Testis (tissue), 2 donors: ENCODE measurements at regions not wholly inside any gene's neighbourhood (a gene's known extent, or its start where the extent isn't known, plus 50 kb on each side); places are given as distances from the start of the nearest gene placed in this dataset.

Source experiments
- DNase-seq: peaks from one replicate; pipeline ENCODE4 v3.0.0-alpha.2; 2019
- H3K27ac ChIP-seq, 2 donors: fragments of 200-600 bp; sonication (generic); one replicate each; pipeline ENCODE4 v1.5.1; 2019
- H3K27me3 ChIP-seq: fragments of 200-600 bp; sonication (generic); one replicate; pipeline ENCODE4 v1.5.1; 2019
- H3K36me3 ChIP-seq: fragments of 200-600 bp; sonication (generic); one replicate; pipeline ENCODE4 v1.5.1; 2017; ENCODE audit warnings: low read depth; ENCODE audit errors: missing control alignments
- H3K4me1 ChIP-seq: fragments of 200-600 bp; sonication (generic); one replicate; pipeline ENCODE4 v1.5.1; 2019
- H3K4me3 ChIP-seq, 2 donors: fragments of 200-600 bp; sonication (generic); one replicate each; pipeline ENCODE4 v1.5.1; 2017 to 2019
- H3K9me3 ChIP-seq: fragments of 200-600 bp; sonication (generic); one replicate; pipeline ENCODE4 v1.5.1; 2017
- CTCF ChIP-seq, 3 experiments: fragments of 450-650 bp in 2 of 3; fragments of 200-600 bp in 1 of 3; sonication (generic) in 1 of 3; IDR thresholded peaks; one replicate each; pipeline ENCODE4 v1.5.1; 2016 to 2019; ENCODE audit warnings: antibody characterized with exemption in 3 of 3, mild to moderate bottlenecking in 2 of 3, moderate library complexity in 1 of 3
- POLR2A ChIP-seq: fragments of 450-650 bp; IDR thresholded peaks from one replicate; pipeline ENCODE4 v1.6.1; 2017; ENCODE audit warnings: antibody characterized with exemption, mild to moderate bottlenecking, moderate library complexity
- WGBS, 2 donors: methylation state at CpG; one replicate each; pipeline ENCODE4 v1.1.5; 2018; 5-methylcytosine and 5-hydroxymethylcytosine counted together
- intact Hi-C: fragments of 100-400 bp; cut with DNase I; formaldehyde crosslinking; loops from one replicate; pipeline ENCODE4 v1.15.1; 2023; ENCODE audit warnings: low total_unique reads

DNA sequence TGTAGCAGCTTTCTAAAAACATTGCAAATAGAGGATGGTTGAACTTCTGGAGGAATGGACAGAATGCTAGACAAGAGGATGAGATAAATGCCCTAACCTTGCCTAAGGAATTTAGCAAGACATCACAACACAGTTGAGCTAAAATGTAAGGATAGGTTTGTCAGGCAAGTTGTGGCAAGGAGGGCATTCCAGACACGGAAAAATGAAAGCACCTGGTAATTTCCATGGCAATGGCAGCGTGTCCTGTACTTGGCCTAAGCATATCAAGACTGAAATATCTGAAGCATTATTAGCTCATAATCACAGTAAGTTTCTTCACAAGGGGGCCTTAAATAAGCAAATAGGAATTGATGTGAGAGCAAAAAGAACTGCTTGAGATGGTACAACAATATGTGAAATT lies 105.1 kb upstream of the USP25 start:
- WGBS, 2 donors = 87 to 95% methylated on average over 2 of the region's 2 CpGs

GRCh38 chr21:15625363-15625762 lies 104.4 kb upstream of the USP25 start:
- 56 to 66% methylated on average over 2 to 3 of the region's 3 CpGs for WGBS, 2 donors
- intact Hi-C loops = no loop called here
- Histone ChIP-seq H3K4me3 (no peak overlapping the region), H3K27ac (no peak overlapping the region), H3K9me3 (no peaks in the 10 kb centered on the region), H3K4me1 (no peaks in the 10 kb centered on the region), H3K27me3 (no peaks in the 10 kb centered on the region), H3K36me3 (no peaks in the 10 kb centered on the region)
- no peak for DNase-seq
- TF ChIP-seq CTCF (IDR thresholded peaks at IDR 0.05) (no peak), POLR2A (no peak)

More for the DNA sequence above, 105.1 kb upstream of the USP25 start:
- no peak for DNase-seq
- Histone ChIP-seq H3K4me3 (no peak overlapping the region), H3K27me3 (no peaks in the 10 kb centered on the region), H3K4me1 (no peaks in the 10 kb centered on the region), H3K9me3 (no peaks in the 10 kb centered on the region), H3K36me3 (no peaks in the 10 kb centered on the region), H3K27ac (no peak overlapping the region)
- intact Hi-C loops = no loop called here
- TF ChIP-seq POLR2A (no peak), CTCF (IDR thresholded peaks at IDR 0.05) (no peak)

DNA sequence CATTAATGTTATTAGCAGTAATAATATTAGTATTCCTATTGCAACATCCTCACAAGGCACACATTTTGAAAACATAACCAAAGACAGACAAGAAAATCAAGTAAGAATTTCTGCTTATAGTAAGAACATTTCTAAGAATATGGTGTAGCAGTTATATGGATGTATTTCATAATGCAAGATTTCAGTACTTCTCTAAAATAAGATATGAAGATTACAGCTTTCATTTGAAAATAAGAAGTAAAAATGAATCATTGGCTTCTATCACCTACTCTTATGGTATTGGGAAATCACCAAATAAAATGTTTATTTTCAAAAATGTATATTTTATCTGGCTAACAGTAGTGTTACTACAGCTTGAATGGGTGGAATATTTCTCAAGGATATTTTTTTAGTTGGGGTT lies 103.8 kb upstream of the USP25 start:
- no peaks in the 10 kb centered on the region for H3K9me3 ChIP-seq
- no peaks in the 10 kb centered on the region for H3K36me3 ChIP-seq
- TF ChIP-seq POLR2A (no peak), CTCF (IDR thresholded peaks at IDR 0.05) (no peak)

DNA sequence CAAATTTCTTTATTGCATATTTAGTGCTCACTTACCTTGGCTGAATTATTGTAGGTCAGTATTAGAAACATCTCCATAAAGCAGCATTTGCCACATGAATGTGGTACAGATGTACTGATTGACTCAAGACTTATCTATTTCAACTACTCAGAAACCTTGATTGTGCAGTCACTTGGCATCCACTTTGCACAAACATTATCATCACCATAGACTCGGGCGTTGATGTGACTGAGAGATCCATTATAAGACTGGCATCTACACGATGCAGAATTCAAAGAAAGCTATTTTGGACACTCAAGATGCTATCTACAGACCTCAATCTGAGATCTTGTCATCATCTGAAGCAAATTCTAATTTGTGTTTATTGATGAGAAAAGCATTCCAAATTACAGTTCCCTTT lies 102.8 kb upstream of the USP25 start:
- TF ChIP-seq CTCF (IDR thresholded peaks at IDR 0.05) (no peak), POLR2A (no peak)
- Histone ChIP-seq H3K27me3 (no peaks in the 10 kb centered on the region), H3K36me3 (no peaks in the 10 kb centered on the region), H3K4me3 (no peak overlapping the region), H3K4me1 (no peaks in the 10 kb centered on the region), H3K9me3 (no peaks in the 10 kb centered on the region), H3K27ac (no peak overlapping the region)
- 75 to 79% methylated on average over 3 of the region's 3 CpGs for WGBS, 2 donors
- intact Hi-C loops = no loop called here
- DNase-seq = no peak

More for the DNA sequence above, 103.8 kb upstream of the USP25 start:
- no peaks in the 10 kb centered on the region for H3K27me3 ChIP-seq
- no peak overlapping the region for H3K4me3 ChIP-seq
- DNase-seq = no peak
- H3K27ac ChIP-seq = no peak overlapping the region
- intact Hi-C loops = no loop called here
- no peaks in the 10 kb centered on the region for H3K4me1 ChIP-seq

DNA sequence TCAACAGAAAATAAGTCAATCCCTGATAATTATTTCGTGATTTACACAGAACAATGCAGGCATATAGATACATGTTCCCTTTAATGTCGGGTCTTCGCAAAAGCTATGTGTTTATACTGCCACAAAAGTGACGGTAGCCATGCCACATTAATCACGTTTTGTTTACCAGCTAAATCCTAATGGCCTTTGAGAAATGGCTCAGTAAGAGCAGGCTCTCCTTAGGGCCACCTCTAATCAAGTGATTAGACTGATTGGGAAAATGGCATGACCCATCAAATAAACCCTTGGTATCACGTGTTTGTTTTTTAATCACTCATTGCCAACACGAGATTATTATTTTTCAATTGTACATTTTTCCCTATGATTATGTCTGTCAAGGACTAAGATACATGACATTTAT lies 102.0 kb upstream of the USP25 start:
- H3K4me3 ChIP-seq = no peak overlapping the region
- intact Hi-C loops = no loop called here
- no peak for DNase-seq
- H3K27me3 ChIP-seq = no peaks in the 10 kb centered on the region
- no peaks in the 10 kb centered on the region for H3K4me1 ChIP-seq
- TF ChIP-seq CTCF (IDR thresholded peaks at IDR 0.05) (no peak), POLR2A (no peak)
- WGBS, 2 donors = 45 to 58% methylated on average over 7 of the region's 7 CpGs
- H3K27ac ChIP-seq = no peak overlapping the region
- no peaks in the 10 kb centered on the region for H3K36me3 ChIP-seq
- no peaks in the 10 kb centered on the region for H3K9me3 ChIP-seq
